ENCODE measurements at regions not wholly inside any gene's neighbourhood (a gene's known extent, or its start where the extent isn't known, plus 50 kb on each side); places are given as distances from the start of the nearest gene placed in this dataset.

GRCh38 chr5:3729631-3730030, 134.0 kb downstream of the IRX1 start:
- Mint-ChIP-seq H3K27me3 (ENCODE audit: low read depth) (peaks cover 1% of the 10 kb centered on the region), H3K4me1 (no peaks in the 10 kb centered on the region), H3K27ac (no peak overlapping the region), H3K36me3 (ENCODE audit: insufficient read depth in 1 of 3, low read depth in 3 of 3) (no peaks in the 10 kb centered on the region), H3K4me3 (no peak overlapping the region), H3K9me3 (no peaks in the 10 kb centered on the region)
- Histone ChIP-seq H4K91ac (ENCODE audit: insufficient read length, low read depth, low read length) (no peak overlapping the region), H3K9me3 (ENCODE audit: control insufficient read depth, low read depth, low read length) (no peaks in the 10 kb centered on the region), H3K4me2 (ENCODE audit: insufficient read depth, insufficient read length, low read length) (no peak overlapping the region), H3K9ac (ENCODE audit: extremely low read depth, insufficient read length, low read length) (no peak overlapping the region), H4K20me1 (ENCODE audit: control insufficient read depth, insufficient read depth, insufficient read length) (no peaks in the 10 kb centered on the region), H2BK15ac (ENCODE audit: low read depth, low read length) (no peak overlapping the region), H3K27me3 (ENCODE audit: insufficient read depth, low read length) (no peaks in the 10 kb centered on the region), H4K5ac (ENCODE audit: insufficient read length, low read depth, low read length) (no peak overlapping the region), H2BK5ac (ENCODE audit: insufficient read length, low read length) (no peak overlapping the region), H2AFZ (ENCODE audit: low read length) (no peak overlapping the region), H3K14ac (ENCODE audit: insufficient read depth, low read length) (no peak overlapping the region), H3K79me2 (ENCODE audit: insufficient read depth, low read length) (no peaks in the 10 kb centered on the region), H3K4ac (ENCODE audit: low read depth, low read length) (no peak overlapping the region), H3K4me1 (ENCODE audit: insufficient read depth, low read length) (no peaks in the 10 kb centered on the region), H4K8ac (replicated peaks; ENCODE audit: insufficient read length, low read depth, low read length) (no peak overlapping the region), H2BK120ac (ENCODE audit: low read depth, low read length, poor library complexity, severe bottlenecking) (no peak overlapping the region), H3T11ph (ENCODE audit: low read length) (no peak overlapping the region), H3K56ac (ENCODE audit: insufficient read length, low read depth, low read length) (no peak overlapping the region), H3K27ac (ENCODE audit: insufficient read length, low read depth, low read length) (no peak overlapping the region), H2BK12ac (ENCODE audit: insufficient read length, low read depth, low read length) (no peak overlapping the region), H3K23me2 (ENCODE audit: insufficient read length, low read depth, low read length, poor library complexity, severe bottlenecking) (no peaks in the 10 kb centered on the region), H3K18ac (ENCODE audit: insufficient read length, low read depth, low read length) (no peak overlapping the region), H3K23ac (ENCODE audit: insufficient read length, low read depth, low read length) (no peak overlapping the region), H2BK20ac (ENCODE audit: low read depth, low read length, poor library complexity, severe bottlenecking) (no peak overlapping the region), H3K79me1 (ENCODE audit: insufficient read depth, low read depth, low read length, poor library complexity, severe bottlenecking) (no peaks in the 10 kb centered on the region), H2AK5ac (ENCODE audit: insufficient read length, low read length) (no peak overlapping the region)
- no peak for DNase-seq
- no peak for TF ChIP-seq CTCF (conservative IDR thresholded peaks at IDR 0.05)
- WGBS (ENCODE audit: extremely low coverage, insufficient read length, low lambda C conversion rate) = no CpG with 5 or more reads among the region's 8 CpGs

Measured in H9 (cell line).